GM12878 (cell line): ENCODE measurements at regions not wholly inside any gene's neighbourhood (a gene's known extent, or its start where the extent isn't known, plus 50 kb on each side); places are given as distances from the start of the nearest gene placed in this dataset.

ENCODE experiments used
- ATAC-seq: fragments of 200-7000 bp; cut with Tn5 transposase; 3 replicates; pipeline ENCODE4 v1.9.1; 2020; ENCODE audit warnings: mild to moderate bottlenecking, moderate library complexity
- BruUV-seq: library from RNA; stranded (reverse); fragments of 400-500 nt; replicated peaks from 2 replicates; lab custom pipeline; 2021; lab: Mats Ljungman, UMichigan
- CTCF ChIA-PET: fragments of 300-600 bp; sonication (Branson Sonifier 250); formaldehyde crosslinking; extraction: SDS; loops from one replicate; lab custom pipeline; 2021; ENCODE audit warnings: inconsistent platforms; lab: Yijun Ruan, JAX
- POLR2A ChIA-PET: fragments of 350-600 bp; formaldehyde crosslinking; extraction: SDS; loops from one replicate; lab custom pipeline; 2021; ENCODE audit warnings: inconsistent platforms; lab: Charles Lee
- RAD21 ChIA-PET: fragments of 300-600 bp; sonication (Branson Sonifier 250); formaldehyde crosslinking; loops from one replicate; lab custom pipeline; 2023; ENCODE audit warnings: antibody characterized with exemption; ENCODE audit not compliant: unreplicated experiment; lab: Charles Lee
- SMC1A ChIA-PET: fragments of 300-600 bp; sonication (Branson Sonifier 250); formaldehyde crosslinking; loops from one replicate; lab custom pipeline; 2023; ENCODE audit not compliant: unreplicated experiment, uncharacterized antibody; lab: Charles Lee
- DNase-seq: peaks from one replicate; pipeline ENCODE4 v3.0.0-alpha.2; 2011; ENCODE audit warnings: low read depth, low spot score
- FAIRE-seq: peaks from 3 replicates; lab custom pipeline; 2011; peaks lifted over from hg19 to GRCh38; lab: Jason Lieb, UNC
- H2AFZ ChIP-seq: 2 replicates; pipeline ENCODE4 v1.6.0; 2011; ENCODE audit warnings: low read depth, low read length, control low read depth; ENCODE audit not compliant: control insufficient read depth
- H3K27ac ChIP-seq: 2 replicates; pipeline ENCODE4 v1.5.1; 2011; ENCODE audit warnings: control low read depth; ENCODE audit not compliant: control insufficient read depth, insufficient read depth
- H3K27me3 ChIP-seq, 2 experiments: replicated peaks in 1 of 2; 2 replicates each; pipeline versions ENCODE4 v1.6.0 to v1.6.1; 2011; ENCODE audit warnings: low read length in 1 of 2; ENCODE audit not compliant: control insufficient read depth in 2 of 2, insufficient read depth in 2 of 2
- H3K36me3 ChIP-seq, 2 experiments: 2 replicates each; pipeline ENCODE4 v1.5.1; 2011; ENCODE audit warnings: low read length in 1 of 2; ENCODE audit not compliant: control insufficient read depth in 2 of 2, insufficient read depth in 2 of 2
- H3K4me1 ChIP-seq: 2 replicates; pipeline ENCODE4 v1.6.1; 2011; ENCODE audit warnings: mild to moderate bottlenecking, low read length, moderate library complexity, mixed read lengths; ENCODE audit not compliant: control insufficient read depth, insufficient read depth
- H3K4me2 ChIP-seq: 2 replicates; pipeline ENCODE4 v1.6.0; 2011; ENCODE audit warnings: control low read depth; ENCODE audit not compliant: control insufficient read depth, insufficient read depth
- H3K4me3 ChIP-seq: fragments of 200-600 bp; sonication (generic); 2 replicates; pipeline ENCODE4 v1.5.1; 2016
- H3K79me2 ChIP-seq: 2 replicates; pipeline ENCODE4 v1.6.0; 2011; ENCODE audit warnings: low read length; ENCODE audit not compliant: control insufficient read depth, insufficient read depth
- H3K9ac ChIP-seq: 2 replicates; pipeline ENCODE4 v1.8.0; 2011; ENCODE audit warnings: low read length, control low read depth, mixed read lengths; ENCODE audit not compliant: control insufficient read depth, insufficient read depth
- H3K9me3 ChIP-seq: replicated peaks from 3 replicates; pipeline ENCODE4 v1.5.1; 2011; ENCODE audit warnings: mild to moderate bottlenecking, low read length; ENCODE audit not compliant: control insufficient read depth, insufficient read depth
- H4K20me1 ChIP-seq: 2 replicates; pipeline ENCODE4 v1.6.0; 2011; ENCODE audit not compliant: control insufficient read depth, insufficient read depth
- ATF2 ChIP-seq: IDR thresholded peaks from 2 replicates; pipeline ENCODE4 v1.6.1; 2012; ENCODE audit warnings: low read length, inconsistent platforms
- CBFB ChIP-seq: IDR thresholded peaks from 2 replicates; pipeline ENCODE4 v1.6.1; 2016; ENCODE audit warnings: antibody characterized with exemption, low read depth
- EP300 ChIP-seq, 2 experiments: fragments of 150-350 bp in 1 of 2; IDR thresholded peaks; 2 replicates each; pipeline ENCODE4 v1.6.1; 2011 to 2012; ENCODE audit warnings: low read depth in 2 of 2, low read length in 2 of 2, borderline replicate concordance in 1 of 2, improper control_type of control experiment in 1 of 2, inconsistent platforms in 1 of 2; ENCODE audit not compliant: control insufficient read depth in 1 of 2
- EZH2 ChIP-seq: IDR thresholded peaks from 2 replicates; pipeline ENCODE4 v1.6.1; 2012; ENCODE audit warnings: low read depth, mild to moderate bottlenecking, control low read depth, inconsistent platforms, low read length, borderline replicate concordance; ENCODE audit not compliant: control insufficient read depth
- FOS ChIP-seq: IDR thresholded peaks from 3 replicates; pipeline ENCODE4 v1.6.1; 2011; ENCODE audit warnings: borderline replicate concordance; ENCODE audit not compliant: insufficient read length; ENCODE audit errors: extremely low read depth
- HDAC6 ChIP-seq: fragments of 200-600 bp; sonication (generic); IDR thresholded peaks from one replicate; pipeline ENCODE4 v1.8.0; 2017; ENCODE audit warnings: antibody characterized with exemption; ENCODE audit not compliant: unreplicated experiment
- IRF4 ChIP-seq: IDR thresholded peaks from 2 replicates; pipeline ENCODE4 v1.6.1; 2011; ENCODE audit warnings: low read depth, low read length
- IRF5 ChIP-seq: fragments of 450-650 bp; IDR thresholded peaks from 2 replicates; pipeline ENCODE4 v1.6.1; 2017; ENCODE audit warnings: borderline replicate concordance
- KAT2A ChIP-seq: conservative IDR thresholded peaks from 2 replicates; pipeline ENCODE4 v1.6.1; 2011; ENCODE audit warnings: low read depth, low read length; ENCODE audit not compliant: control insufficient read depth
- MTA2 ChIP-seq: fragments of 450-650 bp; IDR thresholded peaks from 2 replicates; pipeline ENCODE4 v1.6.1; 2016; ENCODE audit warnings: low read depth, mild to moderate bottlenecking, moderate library complexity
- PKNOX1 ChIP-seq: fragments of 450-650 bp; IDR thresholded peaks from 2 replicates; pipeline ENCODE4 v1.6.1; 2016; ENCODE audit warnings: mild to moderate bottlenecking
- POLR2AphosphoS5 ChIP-seq: IDR thresholded peaks from 2 replicates; pipeline ENCODE4 v1.6.1; 2011; ENCODE audit warnings: mild to moderate bottlenecking, low read length, inconsistent platforms
- RCOR1 ChIP-seq: conservative IDR thresholded peaks from 2 replicates; pipeline ENCODE4 v1.6.1; 2012; ENCODE audit warnings: low read depth, low read length, improper control_type of control experiment
- SREBF1 ChIP-seq: IDR thresholded peaks from 2 replicates; pipeline ENCODE4 v1.6.1; 2012; ENCODE audit warnings: mild to moderate bottlenecking, low read length
- SRF ChIP-seq, 2 experiments: IDR thresholded peaks; 2 replicates each; pipeline ENCODE4 v1.6.1; 2011; ENCODE audit warnings: low read depth in 2 of 2, low read length in 2 of 2, mild to moderate bottlenecking in 1 of 2, moderate library complexity in 1 of 2
- SUZ12 ChIP-seq: fragments of 200-600 bp; sonication (generic); IDR thresholded peaks from one replicate; pipeline ENCODE4 v1.6.1; 2018; ENCODE audit warnings: antibody characterized with exemption, mild to moderate bottlenecking; ENCODE audit not compliant: unreplicated experiment
- TARDBP ChIP-seq: IDR thresholded peaks from 2 replicates; pipeline ENCODE4 v1.6.1; 2016; ENCODE audit warnings: borderline replicate concordance
- TCF12 ChIP-seq: IDR thresholded peaks from 2 replicates; pipeline ENCODE4 v1.6.1; 2011; ENCODE audit warnings: low read depth, mild to moderate bottlenecking, low read length
- TCF3 ChIP-seq: IDR thresholded peaks from 2 replicates; pipeline ENCODE4 v1.6.1; 2012; ENCODE audit warnings: low read depth, mild to moderate bottlenecking, low read length, borderline replicate concordance; ENCODE audit not compliant: insufficient read depth
- ZBTB4 ChIP-seq: fragments of 450-650 bp; formaldehyde crosslinking; IDR thresholded peaks from 2 replicates; pipeline ENCODE4 v1.4.0; 2022; ENCODE audit warnings: mild to moderate bottlenecking, moderate library complexity
- WGBS: methylation state at CpG from one replicate; pipeline ENCODE4 v1.1.6; 2016; ENCODE audit warnings: low lambda C conversion rate; ENCODE audit not compliant: insufficient replicate concordance, insufficient coverage; ENCODE audit errors: missing lambda C conversion rate; 5-methylcytosine and 5-hydroxymethylcytosine counted together
- in situ Hi-C: fragments of 300-500 bp; cut with MboI; formaldehyde crosslinking; loops from 9 replicates; pipeline ENCODE4 v1.14.3; 2018; ENCODE audit warnings: mixed read lengths
- intact Hi-C: fragments of 100-400 bp; cut with micrococcal nuclease; formaldehyde crosslinking; loops from one replicate; pipeline ENCODE4 v1.14.2; 2022; ENCODE audit not compliant: unreplicated experiment

- WGBS = 0% methylated on average over 2 of the region's 2 CpGs
- H3K9me3 ChIP-seq = no peaks in the 10 kb centered on the region
- no TSS peak for BruUV-seq
- CTCF ChIA-PET = interaction anchor here (1.3 kb wide), 1 partner anchor 8 kb away, joined by 3 read pairs; no protein-coding TSS in a partner anchor
- H3K27me3 ChIP-seq = no peaks in the 10 kb centered on the region
- H4K20me1 ChIP-seq = no peaks in the 10 kb centered on the region
- POLR2A ChIA-PET = no interaction called here
- DNase-seq (no peak), ATAC-seq (no peak), FAIRE-seq (no peak)
- H3K9ac ChIP-seq = no peak overlapping the region
- no peaks in the 10 kb centered on the region for H3K79me2 ChIP-seq
- SMC1A ChIA-PET = no interaction called here
- H3K27ac ChIP-seq = no peak overlapping the region
- no peaks in the 10 kb centered on the region for H3K36me3 ChIP-seq
- intact Hi-C loops (no loop called here), in situ Hi-C loops (no loop called here)
- no peak overlapping the region for H2AFZ ChIP-seq
- no peaks in the 10 kb centered on the region for H3K4me1 ChIP-seq
- no peak overlapping the region for H3K4me3 ChIP-seq
- TF ChIP-seq ATF2 (no peak), TCF12 (no peak), RCOR1 (no peak), SRF (IDR thresholded peaks at IDR 0.05; ENCODE audit: low read depth in 2 of 2, low read length in 2 of 2) (no peak), TARDBP (no peak), KAT2A (no peak), IRF4 (no peak), FOS (no peak), PKNOX1 (no peak), HDAC6 (no peak), CBFB (no peak), ZBTB4 (CRISPR knock-in tag) (no peak), SREBF1 (no peak), SUZ12 (no peak), MTA2 (no peak), TCF3 (no peak), IRF5 (no peak), POLR2AphosphoS5 (no peak), EZH2 (no peak), EP300 (IDR thresholded peaks at IDR 0.05; ENCODE audit: borderline replicate concordance in 1 of 2, control insufficient read depth in 1 of 2, low read depth in 2 of 2, low read length in 2 of 2) (no peak)
- RAD21 ChIA-PET = no interaction called here
- H3K4me2 ChIP-seq = no peak overlapping the region
Observed at GRCh38 chr15:98080791-98081190, 120.3 kb downstream of the ARRDC4 start.
